Subcutaneous abdominal adipose tissue (tissue), 5 donors: ENCODE measurements at regions not wholly inside any gene's neighbourhood (a gene's known extent, or its start where the extent isn't known, plus 50 kb on each side); places are given as distances from the start of the nearest gene placed in this dataset.
"Not testable (repeated sequence)": the region's sequence is repeated elsewhere in the genome, so short reads cannot be mapped to it uniquely, and the experiment has no call there.

Experiments used
- H3K27ac ChIP-seq: one replicate; pipeline ENCODE4 v1.7.0; 2013; ENCODE audit warnings: low read depth, mild to moderate bottlenecking, inconsistent platforms, low read length, moderate library complexity
- H3K27me3 ChIP-seq, 5 donors: one replicate each; pipeline ENCODE4 v1.7.0; 2013; ENCODE audit warnings: low read length in 5 of 5, inconsistent platforms in 1 of 5; ENCODE audit not compliant: control insufficient read depth in 5 of 5, insufficient read depth in 4 of 5
- H3K36me3 ChIP-seq, 5 donors: one replicate each; pipeline ENCODE4 v1.7.0; 2013; ENCODE audit warnings: low read length in 5 of 5; ENCODE audit not compliant: control insufficient read depth in 5 of 5, insufficient read depth in 5 of 5
- H3K4me1 ChIP-seq, 5 donors: one replicate each; pipeline ENCODE4 v1.7.0; 2013; ENCODE audit warnings: low read length in 5 of 5, mild to moderate bottlenecking in 3 of 5, moderate library complexity in 1 of 5; ENCODE audit not compliant: control insufficient read depth in 5 of 5, insufficient read depth in 5 of 5
- H3K4me3 ChIP-seq, 5 donors: one replicate each; pipeline ENCODE4 v1.7.0; 2013; ENCODE audit warnings: low read length in 5 of 5, low read depth in 1 of 5
- H3K9ac ChIP-seq, 5 donors: one replicate each; pipeline ENCODE4 v1.7.0; 2013; ENCODE audit warnings: low read length in 5 of 5, mild to moderate bottlenecking in 4 of 5, moderate library complexity in 3 of 5
- H3K9me3 ChIP-seq, 5 donors: one replicate each; pipeline ENCODE4 v1.7.0; 2013; ENCODE audit warnings: low read length in 5 of 5; ENCODE audit not compliant: control insufficient read depth in 5 of 5
- donor health status: healthy.
- donor health status: healthy.
- donor health status: healthy.
- donor health status: healthy.
- donor health status: healthy.

DNA sequence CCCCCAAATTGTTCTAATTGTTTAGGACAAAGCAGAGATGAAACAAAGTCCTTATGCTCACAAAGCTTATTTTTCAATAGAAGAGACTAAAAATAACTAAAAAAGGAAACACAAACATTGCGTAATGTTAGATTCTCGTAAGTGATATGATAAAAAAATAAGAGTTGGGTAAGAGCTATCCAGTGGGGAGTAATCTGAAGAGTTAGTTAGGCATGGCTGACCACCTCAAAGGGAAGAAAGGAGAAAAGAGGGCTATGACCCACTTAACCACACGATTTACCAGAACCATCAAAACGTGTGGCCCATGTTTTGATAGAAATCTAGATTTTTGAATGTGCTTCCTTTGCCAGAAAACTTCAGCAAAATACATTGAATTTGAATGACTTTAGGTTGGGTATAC lies 1296.8 kb upstream of the NUDT12 start:
- no peak overlapping the region for H3K9ac ChIP-seq
- H3K4me1 ChIP-seq, result no peaks in the 10 kb centered on the region
- no peaks in the 10 kb centered on the region for H3K27me3 ChIP-seq
- H3K36me3 ChIP-seq, result no peaks in the 10 kb centered on the region
- no peak overlapping the region for H3K27ac ChIP-seq
- no peak overlapping the region for H3K4me3 ChIP-seq
- H3K9me3 ChIP-seq, result no peaks in the 10 kb centered on the region

DNA sequence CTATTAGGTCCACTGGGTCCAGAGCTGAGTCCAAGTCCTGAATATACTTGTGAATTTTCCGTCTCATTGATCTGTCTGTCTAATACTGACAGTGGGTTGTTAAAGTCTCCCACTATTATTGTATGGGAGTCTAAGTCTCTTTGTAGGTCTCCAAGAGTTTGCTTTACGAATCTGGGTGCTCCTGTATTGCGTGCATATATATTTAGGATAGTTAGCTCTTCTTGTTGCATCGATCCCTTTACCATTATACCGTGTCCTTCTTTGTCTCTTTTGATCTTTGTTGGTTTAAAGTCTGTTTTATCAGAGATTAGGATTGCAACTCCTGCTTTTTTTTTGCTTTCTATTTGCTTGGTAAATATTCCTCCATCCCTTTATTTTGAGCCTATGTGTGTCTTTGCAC lies 1289.5 kb upstream of the NUDT12 start:
- not testable (repeated sequence) for H3K36me3 ChIP-seq, H3K9me3 ChIP-seq, H3K4me1 ChIP-seq, H3K4me3 ChIP-seq, H3K9ac ChIP-seq, H3K27me3 ChIP-seq, H3K27ac ChIP-seq

- H3K9me3 ChIP-seq, result no peaks in the 10 kb centered on the region
Measured at GRCh38 chr5:104845541-104845940, 1283.0 kb upstream of the NUDT12 start.

GRCh38 chr5:104843822-104844221 lies 1281.2 kb upstream of the NUDT12 start:
- Histone ChIP-seq H3K4me1 (no peaks in the 10 kb centered on the region), H3K9ac (no peak overlapping the region), H3K27me3 (no peaks in the 10 kb centered on the region), H3K27ac (no peak overlapping the region), H3K9me3 (no peaks in the 10 kb centered on the region), H3K4me3 (no peak overlapping the region), H3K36me3 (no peaks in the 10 kb centered on the region)

More at GRCh38 chr5:104845541-104845940, 1283.0 kb upstream of the NUDT12 start:
- Histone ChIP-seq H3K27ac (no peak overlapping the region), H3K4me1 (no peaks in the 10 kb centered on the region), H3K36me3 (no peaks in the 10 kb centered on the region), H3K9ac (no peak overlapping the region), H3K27me3 (no peaks in the 10 kb centered on the region), H3K4me3 (no peak overlapping the region)

DNA sequence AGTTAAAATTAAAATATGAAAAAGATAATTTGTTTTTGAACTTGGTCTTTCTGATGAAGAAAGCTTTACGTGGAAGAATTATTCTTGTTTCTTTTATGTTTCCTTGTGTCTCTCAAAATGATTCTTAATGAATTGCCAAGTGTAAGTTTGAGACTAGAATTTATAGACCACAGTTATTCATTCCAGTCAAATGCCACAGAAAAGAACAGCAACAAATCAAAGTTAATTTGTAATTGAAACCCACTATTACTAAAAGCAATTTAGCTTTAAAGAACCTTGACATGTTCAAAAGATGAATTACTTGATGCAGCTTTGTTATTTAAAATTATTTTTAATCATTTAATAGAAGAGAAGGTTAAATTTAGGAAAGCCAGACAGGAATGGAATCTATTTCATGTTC lies 1277.7 kb upstream of the NUDT12 start:
- no peak overlapping the region for H3K4me3 ChIP-seq
- H3K9me3 ChIP-seq, result no peaks in the 10 kb centered on the region
- H3K27ac ChIP-seq, result no peak overlapping the region
- no peaks in the 10 kb centered on the region for H3K4me1 ChIP-seq
- no peaks in the 10 kb centered on the region for H3K36me3 ChIP-seq
- H3K9ac ChIP-seq, result no peak overlapping the region
- no peaks in the 10 kb centered on the region for H3K27me3 ChIP-seq

DNA sequence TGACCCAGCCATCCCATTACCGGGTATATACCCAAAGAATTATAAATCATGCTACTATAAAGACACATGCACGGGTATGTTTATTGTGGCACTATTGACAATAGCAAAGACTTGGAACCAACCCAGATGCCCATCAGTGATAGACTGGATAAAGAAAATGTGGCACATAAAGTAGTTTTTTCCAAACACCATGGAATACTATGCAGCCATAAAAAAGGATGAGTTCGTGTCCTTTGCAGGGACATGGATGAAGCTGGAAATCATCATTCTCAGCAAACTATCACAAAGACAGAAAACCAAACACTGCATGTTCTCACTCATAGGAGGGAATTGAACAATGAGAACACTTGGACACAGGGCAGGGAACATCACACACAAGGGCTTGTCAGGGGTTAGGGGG lies 1268.9 kb upstream of the NUDT12 start:
- H3K27ac ChIP-seq, H3K4me1 ChIP-seq, H3K27me3 ChIP-seq, H3K9me3 ChIP-seq, H3K4me3 ChIP-seq, H3K36me3 ChIP-seq, H3K9ac ChIP-seq: not testable (repeated sequence)

DNA sequence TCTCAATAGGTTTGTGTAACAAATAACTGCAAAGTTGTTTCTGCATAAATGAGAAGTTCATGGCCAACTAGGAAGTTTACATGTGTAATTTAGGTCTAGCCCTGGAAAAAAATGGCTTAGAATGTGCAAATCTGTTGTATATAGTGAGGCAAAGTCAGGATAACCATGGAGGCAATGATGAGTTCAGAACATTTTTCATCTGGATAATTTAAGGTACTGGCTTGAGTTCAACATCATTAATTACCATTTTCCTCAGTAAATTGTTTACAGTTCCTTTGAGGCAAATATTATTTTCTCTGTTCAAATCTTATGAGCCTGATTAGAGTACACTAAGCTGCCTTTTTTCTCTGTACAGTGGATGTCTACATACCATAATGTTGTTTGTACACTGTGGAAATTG lies 1259.0 kb upstream of the NUDT12 start:
- H3K9me3 ChIP-seq, result no peaks in the 10 kb centered on the region
- H3K4me3 ChIP-seq, result no peak overlapping the region
- no peak overlapping the region for H3K9ac ChIP-seq
- no peaks in the 10 kb centered on the region for H3K27me3 ChIP-seq
- H3K36me3 ChIP-seq, result no peaks in the 10 kb centered on the region
- H3K27ac ChIP-seq, result no peak overlapping the region
- H3K4me1 ChIP-seq, result no peaks in the 10 kb centered on the region

- Histone ChIP-seq H3K4me1 (no peaks in the 10 kb centered on the region), H3K27ac (no peak overlapping the region), H3K36me3 (no peaks in the 10 kb centered on the region), H3K27me3 (no peaks in the 10 kb centered on the region), H3K9ac (no peak overlapping the region), H3K4me3 (no peak overlapping the region), H3K9me3 (no peaks in the 10 kb centered on the region)
Measured at GRCh38 chr5:104817127-104817526, 1254.5 kb upstream of the NUDT12 start.

GRCh38 chr5:104815212-104815611 lies 1252.6 kb upstream of the NUDT12 start:
- Histone ChIP-seq H3K4me3 (no peak overlapping the region), H3K27me3 (no peaks in the 10 kb centered on the region), H3K36me3 (no peaks in the 10 kb centered on the region), H3K9ac (no peak overlapping the region), H3K27ac (no peak overlapping the region), H3K9me3 (no peaks in the 10 kb centered on the region), H3K4me1 (no peaks in the 10 kb centered on the region)

DNA sequence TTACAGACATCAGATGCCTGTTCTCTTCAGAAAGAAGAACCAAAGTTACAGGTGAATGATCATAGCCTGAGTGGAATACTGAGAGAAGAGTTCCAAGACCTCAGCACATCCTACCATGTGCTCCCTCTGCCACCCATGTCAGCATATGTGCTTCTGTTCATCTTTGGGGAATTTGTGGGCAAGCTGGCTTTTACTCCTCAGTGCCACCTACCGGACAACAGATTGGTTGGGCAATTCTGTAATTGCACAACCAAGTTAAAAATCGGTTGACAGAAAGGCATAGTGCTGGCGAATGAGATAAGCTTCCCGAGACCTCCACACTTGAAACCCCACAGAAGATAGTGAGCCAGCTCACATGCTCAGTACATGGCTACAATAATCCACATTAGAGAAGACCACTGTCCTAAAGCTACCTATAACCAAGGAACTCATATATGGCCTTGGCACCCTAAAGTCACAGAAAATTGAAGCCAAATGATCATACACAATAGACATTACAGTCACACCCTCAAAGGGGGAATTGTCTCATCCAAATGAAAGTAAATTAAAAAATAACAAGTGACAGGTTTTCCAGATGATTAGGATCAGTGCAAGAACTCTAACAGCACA lies 1238.0 kb upstream of the NUDT12 start:
- H3K36me3 ChIP-seq, result no peaks in the 10 kb centered on the region
- H3K9ac ChIP-seq, result no peak overlapping the region
- no peaks in the 10 kb centered on the region for H3K4me1 ChIP-seq
- no peak overlapping the region for H3K27ac ChIP-seq
- H3K27me3 ChIP-seq, result no peaks in the 10 kb centered on the region
- H3K9me3 ChIP-seq, result peaks cover 0 to 3% (median 0%) of the 10 kb centered on the region in 5 donors
- H3K4me3 ChIP-seq, result no peak overlapping the region

GRCh38 chr5:104793755-104794080 lies 1231.1 kb upstream of the NUDT12 start:
- H3K27me3 ChIP-seq, result no peaks in the 10 kb centered on the region
- H3K36me3 ChIP-seq, result no peaks in the 10 kb centered on the region
- H3K9ac ChIP-seq, result no peak overlapping the region
- H3K4me3 ChIP-seq, result no peak overlapping the region
- H3K4me1 ChIP-seq, result no peaks in the 10 kb centered on the region
- no peaks in the 10 kb centered on the region for H3K9me3 ChIP-seq
- H3K27ac ChIP-seq, result no peak overlapping the region
